ENCODE measurements at regions not wholly inside any gene's neighbourhood (a gene's known extent, or its start where the extent isn't known, plus 50 kb on each side); places are given as distances from the start of the nearest gene placed in this dataset.

- no peak for TF ChIP-seq EZH2 (IDR thresholded peaks at IDR 0.05; ENCODE audit: insufficient read depth, low read length)
- no peak for TF ChIP-seq CTCF (IDR thresholded peaks at IDR 0.05; ENCODE audit: insufficient read depth, low read depth, low read length)
Observed at GRCh38 chr14:37859177-37859576, 263.7 kb downstream of the TTC6 start.

Measured in astrocyte (in vitro differentiated cells and primary cell).